ENCODE measurements at regions not wholly inside any gene's neighbourhood (a gene's known extent, or its start where the extent isn't known, plus 50 kb on each side); places are given as distances from the start of the nearest gene placed in this dataset.

- DNase-seq (ENCODE audit: extremely low read depth, insufficient read length): no peak
- no peaks in the 10 kb centered on the region for H3K36me3 ChIP-seq (ENCODE audit: control insufficient read depth, insufficient read depth, low read length)
- H3K27me3 ChIP-seq (replicated peaks; ENCODE audit: control insufficient read depth, insufficient read depth, low read length): no peaks in the 10 kb centered on the region
- no peak for TF ChIP-seq CTCF (IDR thresholded peaks at IDR 0.05; ENCODE audit: insufficient read depth, low read length, poor library complexity, severe bottlenecking)
- H3K4me3 ChIP-seq (replicated peaks; ENCODE audit: low read depth, low read length): no peak overlapping the region
These were observed 257.9 kb upstream of the NREP start for GRCh38 chr5:112014783-112015395.

GRCh38 chr5:112013660-112014059 is 256.7 kb upstream of the NREP start:
- Histone ChIP-seq H3K4me3 (replicated peaks; ENCODE audit: low read depth, low read length) (no peak overlapping the region), H3K27me3 (replicated peaks; ENCODE audit: control insufficient read depth, insufficient read depth, low read length) (no peaks in the 10 kb centered on the region), H3K36me3 (ENCODE audit: control insufficient read depth, insufficient read depth, low read length) (no peaks in the 10 kb centered on the region)
- no peak for DNase-seq (ENCODE audit: extremely low read depth, insufficient read length)
- no peak for TF ChIP-seq CTCF (IDR thresholded peaks at IDR 0.05; ENCODE audit: insufficient read depth, low read length, poor library complexity, severe bottlenecking)

DNA sequence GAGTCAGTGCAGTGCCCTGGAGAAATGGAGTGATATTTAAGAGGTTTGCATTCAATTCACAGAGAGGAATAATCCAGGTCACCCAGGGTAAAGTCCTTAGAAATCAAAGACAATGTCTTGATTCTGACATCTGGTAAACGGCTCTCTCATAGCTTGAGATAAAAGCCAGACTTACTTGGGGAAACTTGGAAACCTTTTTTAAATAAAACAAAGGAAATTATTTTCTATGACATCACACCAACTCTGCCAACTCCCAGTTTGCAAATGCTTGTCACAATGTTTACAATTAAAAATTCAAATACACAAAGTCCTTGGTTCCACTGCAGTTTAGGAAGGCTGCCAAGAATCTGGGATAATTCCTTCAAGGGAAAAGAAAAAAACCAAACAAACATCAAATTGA is 255.1 kb upstream of the NREP start:
- Histone ChIP-seq H3K36me3 (ENCODE audit: control insufficient read depth, insufficient read depth, low read length) (no peaks in the 10 kb centered on the region), H3K4me3 (replicated peaks; ENCODE audit: low read depth, low read length) (no peak overlapping the region), H3K27me3 (replicated peaks; ENCODE audit: control insufficient read depth, insufficient read depth, low read length) (no peaks in the 10 kb centered on the region)
- TF ChIP-seq CTCF (IDR thresholded peaks at IDR 0.05; ENCODE audit: insufficient read depth, low read length, poor library complexity, severe bottlenecking): no peak
- DNase-seq (ENCODE audit: extremely low read depth, insufficient read length): no peak

DNA sequence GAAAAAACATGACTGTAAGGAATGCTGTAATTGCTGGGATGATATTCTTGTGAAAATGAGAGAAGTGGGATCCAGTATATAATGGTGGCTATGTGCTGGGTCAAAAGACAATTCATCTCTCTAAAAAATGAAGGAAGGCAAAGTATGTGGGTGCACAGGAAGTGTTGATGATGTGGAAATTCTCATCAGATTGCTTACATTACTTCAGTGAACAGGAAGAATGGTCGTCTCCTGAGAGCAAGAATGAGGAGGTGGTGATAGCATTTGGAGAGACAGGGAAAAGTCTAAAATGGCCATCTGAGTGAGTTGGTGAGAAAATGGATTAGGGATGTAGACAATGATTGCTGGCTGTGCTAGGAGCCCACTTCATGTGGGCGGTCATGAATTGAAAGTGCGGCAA is 253.5 kb upstream of the NREP start:
- DNase-seq (ENCODE audit: extremely low read depth, insufficient read length): no peak
- no peaks in the 10 kb centered on the region for H3K27me3 ChIP-seq (replicated peaks; ENCODE audit: control insufficient read depth, insufficient read depth, low read length)
- no peak for TF ChIP-seq CTCF (IDR thresholded peaks at IDR 0.05; ENCODE audit: insufficient read depth, low read length, poor library complexity, severe bottlenecking)
- no peaks in the 10 kb centered on the region for H3K36me3 ChIP-seq (ENCODE audit: control insufficient read depth, insufficient read depth, low read length)
- H3K4me3 ChIP-seq (replicated peaks; ENCODE audit: low read depth, low read length): no peak overlapping the region

GRCh38 chr5:112006721-112007120 is 249.7 kb upstream of the NREP start:
- no peak for DNase-seq (ENCODE audit: extremely low read depth, insufficient read length)
- TF ChIP-seq CTCF (IDR thresholded peaks at IDR 0.05; ENCODE audit: insufficient read depth, low read length, poor library complexity, severe bottlenecking): no peak
- no peaks in the 10 kb centered on the region for H3K27me3 ChIP-seq (replicated peaks; ENCODE audit: control insufficient read depth, insufficient read depth, low read length)
- no peaks in the 10 kb centered on the region for H3K36me3 ChIP-seq (ENCODE audit: control insufficient read depth, insufficient read depth, low read length)
- no peak overlapping the region for H3K4me3 ChIP-seq (replicated peaks; ENCODE audit: low read depth, low read length)

GRCh38 chr5:112005623-112005930 is 248.6 kb upstream of the NREP start:
- H3K36me3 ChIP-seq (ENCODE audit: control insufficient read depth, insufficient read depth, low read length): no peaks in the 10 kb centered on the region
- no peak for DNase-seq (ENCODE audit: extremely low read depth, insufficient read length)
- no peaks in the 10 kb centered on the region for H3K27me3 ChIP-seq (replicated peaks; ENCODE audit: control insufficient read depth, insufficient read depth, low read length)
- no peak overlapping the region for H3K4me3 ChIP-seq (replicated peaks; ENCODE audit: low read depth, low read length)
- no peak for TF ChIP-seq CTCF (IDR thresholded peaks at IDR 0.05; ENCODE audit: insufficient read depth, low read length, poor library complexity, severe bottlenecking)
